Inflammatory macrophage treated with lipopolysaccharide for 1 hour (primary cell): ENCODE measurements at regions not wholly inside any gene's neighbourhood (a gene's known extent, or its start where the extent isn't known, plus 50 kb on each side); places are given as distances from the start of the nearest gene placed in this dataset.

Source experiments
- DNase-seq, 2 donors: peaks; one replicate each; pipeline ENCODE4 v3.0.0-alpha.2; 2020 to 2022

DNA sequence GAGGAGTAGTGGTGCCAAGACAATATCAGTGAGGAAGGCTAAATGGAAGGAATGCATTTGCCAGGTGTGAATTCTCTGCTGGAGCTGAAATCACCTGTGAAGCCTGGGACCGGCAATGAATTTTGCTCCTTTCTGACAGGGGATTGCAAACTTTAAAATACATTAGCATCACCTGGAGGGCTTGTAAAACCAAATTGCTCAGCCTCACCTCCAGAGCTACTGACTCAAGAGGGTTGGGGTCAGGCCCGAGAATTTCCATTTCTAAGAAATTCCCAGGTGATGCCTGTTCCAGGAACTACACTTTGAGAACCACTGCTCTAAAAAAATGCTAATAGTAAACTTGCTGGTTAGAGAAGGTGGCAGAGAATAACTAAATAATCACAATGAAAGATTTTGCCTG is 445.6 kb upstream of the RBMS3 start:
- no peak for DNase-seq

DNA sequence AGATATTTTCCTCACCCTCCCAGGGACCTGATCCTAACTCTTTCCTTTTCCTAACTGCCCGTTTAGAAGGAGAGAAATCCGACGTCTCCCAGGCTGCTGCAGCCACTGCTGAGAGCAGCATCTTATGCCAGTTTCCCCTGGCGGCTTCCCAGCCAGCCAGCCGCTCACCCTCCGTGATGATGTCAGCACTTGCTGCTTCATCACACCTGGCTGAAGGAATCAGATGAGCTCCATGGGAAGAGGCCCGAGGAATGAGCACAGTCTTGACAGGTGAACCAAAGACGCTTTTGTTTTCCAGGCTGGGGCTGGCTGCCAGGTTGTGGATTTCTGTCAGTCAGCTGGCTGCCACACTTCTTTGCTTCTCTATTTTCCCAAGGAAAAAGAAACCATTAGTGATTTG is 445.1 kb upstream of the RBMS3 start:
- no peak for DNase-seq

DNA sequence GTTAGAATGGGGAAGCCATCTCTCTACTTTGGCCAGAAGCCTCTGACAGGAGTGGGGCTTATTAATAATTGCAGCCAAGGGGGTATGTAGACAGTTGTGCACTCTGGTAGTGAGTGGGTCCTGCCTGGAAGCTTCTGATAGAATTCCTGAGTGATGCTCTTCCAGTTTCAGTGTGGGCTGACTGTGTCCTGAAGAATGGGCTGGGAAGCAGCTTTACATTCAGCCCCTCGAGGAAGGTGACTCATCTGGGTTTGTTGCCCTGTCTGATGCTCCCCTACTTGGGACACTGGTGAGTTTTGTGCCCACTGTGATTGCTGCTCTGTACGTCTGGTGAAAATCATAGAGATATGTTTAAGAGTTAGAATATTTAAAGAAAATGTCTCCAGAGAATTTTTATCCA is 444.7 kb upstream of the RBMS3 start:
- no peak for DNase-seq

DNA sequence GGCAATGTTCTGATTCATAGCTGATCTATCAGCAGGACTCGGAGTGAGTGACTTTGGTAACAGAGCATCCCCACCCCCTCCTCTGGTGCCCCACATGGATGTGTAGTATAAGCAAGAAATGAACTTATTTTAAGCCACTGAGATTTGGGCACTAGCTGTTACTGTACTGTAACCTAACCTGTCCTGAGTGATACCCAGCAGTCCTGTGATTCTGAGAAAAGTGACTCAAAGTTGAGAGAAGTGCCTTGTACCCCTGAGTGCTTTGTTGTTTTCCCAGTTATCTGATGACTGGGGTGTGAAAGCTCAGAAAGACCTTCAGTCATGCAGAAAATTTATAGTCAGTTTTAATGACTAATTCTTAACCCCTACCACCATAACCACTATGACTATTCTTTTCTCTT is 439.9 kb upstream of the RBMS3 start:
- DNase-seq = no peak

DNA sequence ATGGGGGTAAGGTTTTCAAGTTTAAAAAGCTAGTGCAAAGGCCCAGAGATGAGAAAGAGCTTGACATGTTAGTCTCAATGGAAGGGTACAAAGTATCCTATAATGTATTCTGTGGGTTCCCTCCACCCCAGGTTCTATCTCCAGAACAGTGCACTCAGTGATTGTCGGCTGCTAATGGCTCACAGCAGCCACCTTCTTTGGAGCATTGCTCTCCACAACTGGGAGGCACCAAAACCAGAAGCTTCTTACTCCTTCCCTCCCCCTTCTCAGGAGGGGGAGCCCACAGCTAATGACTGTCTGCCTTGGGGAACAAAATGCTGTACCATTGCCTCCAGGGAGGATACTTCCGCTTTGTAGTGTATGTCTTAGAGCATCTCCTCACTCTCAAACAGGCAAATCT is 439.4 kb upstream of the RBMS3 start:
- no peak for DNase-seq

DNA sequence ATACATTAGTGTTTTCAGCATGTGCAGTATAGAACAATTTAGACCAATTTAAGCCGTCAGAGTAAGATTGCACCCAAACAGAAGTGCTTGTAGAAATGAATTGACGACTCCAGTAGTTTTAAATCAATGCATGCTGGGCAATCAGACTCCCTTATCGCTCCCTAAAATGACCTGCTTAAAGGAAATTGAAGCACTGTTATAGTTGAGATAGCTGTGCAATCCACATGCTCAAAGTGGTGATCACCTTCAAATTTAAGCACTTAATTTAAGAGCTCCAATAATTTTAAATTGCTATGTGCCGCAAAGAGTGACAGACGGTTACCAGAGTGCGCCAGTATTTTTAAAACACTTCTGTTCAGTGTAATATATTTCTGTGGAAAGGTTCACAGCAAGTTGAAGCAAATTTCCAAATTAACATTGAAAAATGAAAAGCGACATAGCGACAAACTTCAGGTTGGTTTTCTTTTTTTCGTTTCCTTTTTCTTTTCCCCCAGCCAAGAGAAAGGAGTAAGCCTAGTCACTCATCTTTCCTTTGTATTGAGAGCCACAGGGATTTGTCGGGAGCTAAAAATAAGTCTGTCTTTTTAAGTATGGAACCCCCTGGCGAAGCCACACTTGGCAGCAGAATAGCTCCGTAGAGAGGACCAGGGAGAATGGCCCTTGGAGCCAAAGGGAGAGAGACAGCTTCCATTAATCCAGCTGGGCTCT is 436.4 kb upstream of the RBMS3 start:
- no peak for DNase-seq

DNA sequence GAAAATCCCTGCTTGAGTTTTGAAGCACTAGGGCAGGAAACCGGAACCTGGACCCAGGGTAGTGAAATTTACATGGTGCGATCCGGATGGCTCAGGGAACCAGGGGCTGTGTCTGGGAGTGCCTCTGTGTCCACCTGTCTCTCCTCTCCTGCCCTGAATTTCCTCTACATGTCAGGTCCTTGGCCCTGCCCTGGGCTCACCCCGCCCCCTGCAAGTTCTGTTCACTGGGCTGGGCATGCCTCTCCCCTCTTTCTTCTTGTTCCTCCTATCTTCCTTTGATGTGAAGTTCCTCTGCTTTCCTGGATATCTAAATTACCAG is 435.9 kb upstream of the RBMS3 start:
- no peak for DNase-seq

DNA sequence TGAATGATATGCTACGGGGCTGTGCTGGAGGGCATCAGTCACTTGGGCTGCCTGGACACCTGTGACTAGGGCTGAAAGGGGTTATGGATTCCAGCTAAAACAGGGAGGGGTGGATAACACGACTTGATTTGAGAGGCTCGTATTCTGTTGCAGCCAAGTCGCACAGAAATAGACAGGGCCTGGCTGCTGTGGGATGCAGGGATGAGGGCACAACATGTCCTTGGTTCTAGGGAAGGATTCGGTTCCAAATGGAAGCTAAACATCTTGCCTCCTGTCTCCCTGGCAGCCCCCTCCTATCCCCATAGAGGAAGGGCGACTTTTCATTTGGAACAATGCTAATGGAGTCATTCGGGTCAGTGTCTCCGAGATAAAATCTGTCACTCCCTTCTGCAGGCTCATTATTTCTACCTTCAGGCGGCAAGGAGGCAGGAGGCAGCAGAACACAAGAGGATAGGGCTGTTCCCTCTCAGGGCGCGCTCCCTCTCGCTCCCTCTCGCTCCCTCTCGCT is 433.8 kb upstream of the RBMS3 start:
- no peak for DNase-seq

DNA sequence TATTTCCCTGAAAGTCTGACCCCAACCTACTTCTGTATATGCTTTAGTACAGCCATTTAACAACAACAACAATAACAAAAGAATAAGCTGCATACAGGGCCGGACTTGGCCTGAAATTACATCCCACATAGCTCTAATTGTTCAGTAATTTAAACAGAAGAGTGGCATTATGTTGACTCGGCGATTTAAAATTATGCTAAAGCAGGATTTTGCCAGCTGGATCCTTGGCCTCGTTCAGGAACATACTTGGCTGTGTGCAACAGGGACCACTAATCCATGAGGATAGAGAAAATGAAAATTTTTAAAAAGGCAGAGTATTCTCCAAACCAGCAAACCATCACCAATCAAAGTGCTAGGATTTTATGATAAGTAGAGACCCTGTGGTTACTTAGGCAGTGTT is 433.1 kb upstream of the RBMS3 start:
- no peak for DNase-seq

DNA sequence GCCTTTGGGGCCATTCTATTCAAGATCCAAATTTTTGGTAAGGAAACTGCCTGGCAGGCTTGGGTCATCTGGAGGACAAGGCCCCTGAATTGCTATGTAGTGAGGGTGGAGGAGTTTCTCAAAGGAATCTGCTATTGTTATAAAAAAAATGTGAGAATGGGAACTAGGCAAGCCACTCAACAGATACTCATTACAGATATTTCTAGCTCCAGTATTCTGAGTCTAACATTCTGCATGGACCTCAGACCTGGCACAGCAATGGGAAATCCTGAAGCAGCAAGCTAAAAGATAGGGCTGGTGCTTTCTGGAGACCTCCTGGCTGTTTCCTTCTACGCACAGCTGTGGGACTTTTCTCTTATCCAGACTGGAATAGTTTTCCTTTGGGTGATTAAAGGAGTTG is 430.7 kb upstream of the RBMS3 start:
- DNase-seq = no peak

DNA sequence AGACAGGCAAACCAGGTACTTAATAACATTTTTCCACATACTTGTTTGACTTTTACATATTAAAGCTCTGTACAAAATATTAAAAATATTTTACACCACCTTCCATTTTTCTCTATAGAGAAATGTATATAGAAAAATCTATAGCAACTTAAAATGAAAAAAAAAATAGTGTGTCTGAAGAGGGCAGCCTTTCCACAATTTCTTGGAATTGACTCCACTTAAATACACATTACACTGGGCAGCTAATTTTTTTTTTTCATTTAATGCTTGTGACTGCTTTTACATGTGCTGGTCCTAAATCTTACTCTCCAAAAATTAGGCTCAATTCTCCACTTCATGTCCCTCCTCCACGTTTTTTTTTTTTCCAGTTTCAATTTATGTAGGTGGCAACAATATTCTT is 427.0 kb upstream of the RBMS3 start:
- no peak for DNase-seq

DNA sequence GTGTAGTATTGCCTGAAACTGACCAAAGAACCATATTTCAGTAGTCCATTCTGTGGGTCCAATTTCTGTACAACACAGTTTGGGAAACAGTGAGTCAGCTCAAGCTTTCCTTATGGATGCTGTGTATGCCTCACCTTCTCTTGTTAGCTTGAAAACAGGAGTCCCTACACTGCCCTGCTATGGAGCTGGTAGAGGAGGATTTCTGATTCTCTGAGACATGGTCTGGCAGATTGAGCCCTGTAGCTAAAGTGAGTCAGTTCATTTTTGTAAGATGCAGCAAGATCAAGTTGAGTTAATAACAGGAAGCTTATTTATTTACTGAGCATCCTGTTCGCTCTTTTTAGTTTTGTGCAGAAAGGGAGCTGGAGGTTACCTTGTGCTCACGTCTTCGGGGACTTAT is 424.1 kb upstream of the RBMS3 start:
- DNase-seq = no peak

DNA sequence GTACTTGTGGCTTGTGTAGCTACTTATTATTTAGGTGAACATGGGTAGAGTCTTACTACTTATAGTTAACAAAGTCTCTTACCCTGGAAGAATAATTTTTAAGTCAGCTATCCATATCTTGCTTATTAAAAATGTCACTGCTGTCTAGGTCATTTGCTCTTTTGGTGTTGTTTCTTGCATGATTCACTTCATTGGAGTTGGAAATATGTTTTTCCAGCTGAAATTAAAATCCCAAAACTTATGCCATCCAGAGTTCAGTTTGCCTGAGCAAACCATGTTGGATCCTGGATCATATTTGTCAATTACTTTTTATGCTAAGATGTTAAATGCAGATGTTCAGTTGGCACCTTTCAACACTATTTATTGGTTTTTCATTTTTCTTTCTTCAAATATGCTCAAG is 421.0 kb upstream of the RBMS3 start:
- DNase-seq = no peak

DNA sequence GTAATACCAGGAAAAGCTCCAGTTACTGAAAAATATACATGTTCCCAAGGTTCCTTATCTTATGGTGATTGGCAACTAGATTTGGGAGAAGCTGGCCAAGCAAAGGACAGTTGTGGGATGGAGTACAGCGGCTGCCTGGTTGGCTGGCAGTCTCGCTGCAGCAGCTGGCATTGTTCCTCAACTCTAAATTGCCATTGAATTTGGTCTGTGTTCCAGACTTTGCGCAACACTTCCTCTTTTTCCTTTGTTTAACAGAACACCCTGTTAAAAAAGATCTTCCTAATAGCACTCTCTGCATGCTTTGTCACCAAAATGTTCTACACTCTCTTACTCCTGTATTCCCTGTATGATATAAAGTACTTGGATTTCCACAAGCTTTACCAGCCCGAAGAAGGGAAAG is 420.6 kb upstream of the RBMS3 start:
- peak; percentile 38 to 41 for DNase-seq

DNA sequence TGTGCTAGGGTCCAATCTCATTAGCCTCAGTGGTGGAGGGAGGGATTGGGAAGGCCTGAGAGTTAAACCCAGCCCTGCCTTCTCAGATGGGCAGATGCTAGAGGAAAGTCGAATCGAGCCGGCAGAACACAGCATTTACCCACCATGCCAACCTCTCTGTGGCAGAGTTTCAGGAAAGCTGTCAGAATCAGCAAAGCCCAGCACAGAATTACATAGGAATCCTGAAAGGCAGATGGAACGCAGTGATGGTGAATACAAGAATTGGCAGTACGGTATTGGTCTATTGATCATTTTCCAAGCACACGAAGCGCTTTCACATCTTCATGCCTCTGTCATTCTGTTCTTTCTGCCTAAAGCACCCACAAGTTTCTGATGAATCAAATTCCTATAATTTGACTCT is 417.7 kb upstream of the RBMS3 start:
- no peak for DNase-seq

DNA sequence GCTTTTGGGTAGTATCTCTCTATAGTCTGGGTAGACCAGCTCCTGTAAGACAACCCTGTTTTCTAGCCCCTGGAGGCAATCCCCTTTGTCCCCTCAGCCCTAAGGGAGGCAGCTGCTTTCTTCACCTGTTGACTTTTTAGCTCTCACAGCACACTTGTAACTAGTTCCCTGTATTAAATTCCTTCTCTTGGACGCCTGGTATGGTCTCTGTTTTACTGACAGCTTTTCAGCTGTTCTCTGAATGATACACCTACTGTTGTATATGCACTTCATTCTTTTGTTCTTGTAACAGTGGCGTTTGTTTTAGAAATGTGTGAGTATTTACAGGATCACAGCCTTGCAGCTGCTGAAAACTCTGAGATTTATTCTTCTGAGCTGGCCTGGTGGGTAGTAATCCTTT is 413.0 kb upstream of the RBMS3 start:
- DNase-seq = no peak

DNA sequence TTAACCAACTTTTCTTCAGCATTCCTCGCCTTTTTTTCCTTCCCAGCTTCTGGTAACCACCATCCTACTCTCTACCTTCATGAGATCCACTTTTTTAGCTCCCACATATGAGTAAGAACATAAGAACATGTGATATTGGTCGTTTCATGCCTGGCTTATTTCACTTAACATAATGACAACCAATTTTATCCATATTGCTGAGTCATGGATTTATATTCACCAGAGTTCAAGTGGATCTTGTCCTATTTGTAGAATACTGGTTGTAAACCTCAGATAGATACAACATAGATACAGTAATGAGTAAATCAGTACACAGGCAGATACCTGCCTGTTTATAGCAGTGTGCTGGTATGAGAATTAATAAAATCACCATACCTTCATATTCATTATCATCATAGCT is 412.0 kb upstream of the RBMS3 start:
- no peak for DNase-seq

DNA sequence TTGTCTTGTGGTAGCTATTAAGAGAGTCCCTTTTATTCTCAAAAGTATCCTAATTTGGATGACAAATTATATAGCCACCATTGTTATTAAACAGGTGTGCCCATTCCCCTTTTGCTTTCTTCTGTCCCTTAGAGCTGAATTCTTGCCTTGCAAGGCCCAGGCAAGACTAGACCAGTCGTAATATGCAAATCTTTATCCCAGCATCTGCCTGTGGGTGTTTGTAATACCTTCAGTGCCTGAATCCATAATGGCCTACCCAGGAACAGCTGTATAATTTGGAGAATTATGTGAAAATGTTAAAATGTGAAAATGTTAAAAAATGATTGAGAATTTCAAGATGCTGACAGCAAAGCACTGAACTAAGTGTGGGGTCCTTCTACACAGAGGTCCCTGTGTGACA is 403.0 kb upstream of the RBMS3 start:
- DNase-seq = no peak

DNA sequence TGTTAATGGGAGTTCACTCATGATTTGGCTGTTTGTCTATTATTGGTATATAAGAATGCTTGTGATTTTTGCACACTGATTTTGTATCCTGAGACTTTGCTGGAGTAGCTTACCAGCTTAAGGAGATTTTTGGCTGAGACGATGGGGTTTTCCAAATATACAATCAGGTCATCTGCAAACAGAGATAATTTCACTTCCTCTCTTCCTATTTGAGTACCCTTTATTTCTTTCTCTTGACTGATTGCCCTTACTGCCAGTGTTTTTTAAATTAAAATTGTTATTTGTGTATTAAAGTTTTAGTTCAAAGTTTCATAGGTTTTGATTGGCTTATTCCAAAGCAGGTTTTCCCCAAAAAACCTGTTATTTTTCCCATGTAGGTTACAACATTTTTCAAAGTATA is 390.5 kb upstream of the RBMS3 start:
- DNase-seq = no peak

DNA sequence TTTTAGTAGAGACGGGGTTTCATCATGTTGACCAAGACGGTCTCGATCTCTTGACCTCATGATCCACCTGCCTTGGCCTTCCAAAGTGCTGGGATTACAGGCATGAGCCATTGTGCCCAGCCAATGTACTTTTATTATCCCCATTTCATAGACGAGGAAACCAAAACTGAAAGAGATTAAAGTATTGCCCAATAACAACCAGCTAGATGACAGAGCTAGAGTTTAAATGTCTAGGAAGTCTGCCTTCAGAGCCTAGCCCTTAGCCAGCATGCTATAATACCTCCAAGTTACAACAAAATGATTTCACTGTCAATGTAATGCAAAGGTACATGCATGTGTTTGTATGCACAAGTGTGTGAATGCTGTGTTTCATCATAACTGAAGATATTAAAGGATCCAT is 389.4 kb upstream of the RBMS3 start:
- no peak for DNase-seq

DNA sequence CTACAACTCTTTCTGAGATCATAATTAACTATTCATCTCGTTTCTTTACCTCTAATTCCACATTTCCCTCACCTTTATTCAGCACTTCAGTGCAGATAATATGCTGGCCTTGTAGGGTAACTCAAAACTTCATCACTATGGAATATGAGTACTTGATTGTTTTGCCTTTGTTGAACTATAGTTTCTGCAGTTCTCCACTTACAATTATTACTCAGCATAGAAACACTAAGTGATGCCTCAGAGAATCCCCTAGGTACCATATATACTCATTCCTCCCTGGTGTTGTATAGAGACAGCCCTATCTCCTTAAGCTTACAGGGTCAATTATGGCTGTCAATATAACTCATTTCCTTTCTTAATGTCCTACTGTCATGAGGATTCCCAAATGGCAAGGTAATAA is 380.6 kb upstream of the RBMS3 start:
- no peak for DNase-seq

DNA sequence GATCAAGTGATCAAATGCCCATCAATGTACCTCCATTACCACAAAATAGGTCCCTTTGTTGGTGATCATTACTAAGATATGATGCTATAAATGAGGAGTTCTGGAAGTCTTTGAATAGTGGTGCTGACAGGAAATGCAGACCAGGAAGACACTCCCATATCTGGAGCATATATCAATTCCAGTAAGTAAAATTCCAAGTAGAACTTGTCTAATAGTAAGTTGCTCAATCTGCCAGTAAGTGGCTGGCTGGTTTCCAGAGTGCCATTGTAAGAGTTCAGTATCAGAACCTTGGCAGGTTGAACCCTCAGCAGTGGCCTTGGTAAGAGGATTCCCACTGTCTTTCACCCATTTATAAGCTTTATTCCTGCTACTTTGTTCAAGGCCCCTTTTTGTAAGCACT is 379.9 kb upstream of the RBMS3 start:
- DNase-seq = no peak

DNA sequence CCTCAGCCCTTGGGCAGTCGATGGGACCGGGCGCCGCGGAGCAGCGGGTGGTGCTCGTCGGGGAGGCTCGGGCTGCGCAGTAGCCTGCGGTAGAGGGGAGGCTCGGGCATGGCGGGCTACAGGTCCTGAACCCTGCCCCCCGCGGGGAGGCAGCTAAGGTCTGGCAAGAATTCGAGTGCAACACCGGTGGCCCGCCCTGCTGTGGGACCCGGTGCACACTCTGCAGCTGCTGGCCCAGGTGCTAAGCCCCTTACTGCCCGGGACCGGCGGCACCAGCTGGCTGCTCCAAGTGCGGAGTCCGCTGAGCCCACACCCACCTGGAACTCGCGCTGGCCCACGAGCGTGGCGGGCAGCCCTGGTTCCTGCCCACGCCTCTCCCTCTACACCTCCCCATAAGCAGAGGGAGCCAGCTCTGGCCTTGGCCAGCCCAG is 377.7 kb upstream of the RBMS3 start:
- no peak for DNase-seq

DNA sequence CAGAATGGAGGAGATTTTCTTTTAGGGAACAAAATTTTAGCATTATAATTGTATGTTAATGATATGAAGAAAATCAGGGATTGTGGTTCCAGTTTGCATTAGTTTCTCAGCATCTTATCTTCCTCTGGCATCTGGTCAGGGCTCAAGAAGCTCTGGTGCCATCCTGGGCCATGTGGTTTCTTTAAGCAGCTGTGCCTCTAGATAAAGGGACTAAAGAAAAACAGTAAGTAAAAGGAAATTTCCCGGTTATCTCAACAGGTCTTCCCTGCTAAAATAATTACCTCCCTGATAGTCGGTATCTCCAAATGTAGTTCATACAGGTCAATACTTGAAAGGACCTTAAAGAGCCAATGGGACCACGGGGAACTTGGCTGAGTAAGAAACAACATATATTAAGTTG is 375.1 kb upstream of the RBMS3 start:
- no peak for DNase-seq

DNA sequence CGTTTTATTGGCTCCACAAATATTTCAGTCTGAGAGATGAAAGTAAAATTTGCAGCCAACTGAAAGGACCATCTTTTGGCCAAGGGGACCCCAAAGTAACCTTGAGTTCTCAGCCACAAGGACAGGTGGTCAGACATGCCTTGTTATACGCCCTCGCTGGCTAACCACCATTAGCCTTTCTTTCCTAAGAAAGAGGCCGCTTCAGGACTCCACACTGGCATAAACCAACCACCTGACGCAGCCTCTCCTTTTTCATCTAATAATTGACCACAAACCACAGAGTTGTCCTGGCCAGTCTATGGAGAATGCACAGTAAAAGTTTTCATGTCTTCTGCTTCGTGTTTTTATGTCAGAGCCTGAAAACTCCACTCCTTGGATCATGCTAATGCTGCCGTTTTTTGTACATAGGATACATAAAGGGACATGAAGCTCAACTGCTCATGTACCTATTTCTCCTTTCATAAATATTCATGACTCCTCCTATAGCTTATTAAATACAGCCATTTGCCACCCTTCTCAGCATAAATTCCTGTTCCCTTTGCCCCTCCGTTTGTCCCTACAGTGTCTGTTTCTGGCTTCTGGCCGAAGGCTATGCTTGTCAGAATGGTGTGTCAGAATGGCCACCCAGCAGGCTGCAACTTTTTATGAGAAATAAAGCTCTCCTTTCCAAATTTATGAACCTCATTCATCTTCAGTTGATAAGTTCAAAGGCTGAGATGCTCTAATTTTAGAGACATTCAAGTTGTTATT is 374.1 kb upstream of the RBMS3 start:
- no peak for DNase-seq
